ENCODE measurements at regions not wholly inside any gene's neighbourhood (a gene's known extent, or its start where the extent isn't known, plus 50 kb on each side); places are given as distances from the start of the nearest gene placed in this dataset.

GRCh38 chr9:129377931-129378661 lies 200.0 kb upstream of the IER5L start:
- no peak for TF ChIP-seq EZH2 (IDR thresholded peaks at IDR 0.05; ENCODE audit: low read depth)
- TF ChIP-seq, protein P1, sequence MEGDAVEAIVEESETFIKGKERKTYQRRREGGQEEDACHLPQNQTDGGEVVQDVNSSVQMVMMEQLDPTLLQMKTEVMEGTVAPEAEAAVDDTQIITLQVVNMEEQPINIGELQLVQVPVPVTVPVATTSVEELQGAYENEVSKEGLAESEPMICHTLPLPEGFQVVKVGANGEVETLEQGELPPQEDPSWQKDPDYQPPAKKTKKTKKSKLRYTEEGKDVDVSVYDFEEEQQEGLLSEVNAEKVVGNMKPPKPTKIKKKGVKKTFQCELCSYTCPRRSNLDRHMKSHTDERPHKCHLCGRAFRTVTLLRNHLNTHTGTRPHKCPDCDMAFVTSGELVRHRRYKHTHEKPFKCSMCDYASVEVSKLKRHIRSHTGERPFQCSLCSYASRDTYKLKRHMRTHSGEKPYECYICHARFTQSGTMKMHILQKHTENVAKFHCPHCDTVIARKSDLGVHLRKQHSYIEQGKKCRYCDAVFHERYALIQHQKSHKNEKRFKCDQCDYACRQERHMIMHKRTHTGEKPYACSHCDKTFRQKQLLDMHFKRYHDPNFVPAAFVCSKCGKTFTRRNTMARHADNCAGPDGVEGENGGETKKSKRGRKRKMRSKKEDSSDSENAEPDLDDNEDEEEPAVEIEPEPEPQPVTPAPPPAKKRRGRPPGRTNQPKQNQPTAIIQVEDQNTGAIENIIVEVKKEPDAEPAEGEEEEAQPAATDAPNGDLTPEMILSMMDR (conservative IDR thresholded peaks at IDR 0.05): no peak
